SKM-1 treated with dmso at 0.1 percent for 144 hours (cell line): ENCODE measurements at regions not wholly inside any gene's neighbourhood (a gene's known extent, or its start where the extent isn't known, plus 50 kb on each side); places are given as distances from the start of the nearest gene placed in this dataset.

ENCODE experiments used
- DNase-seq: peaks from one replicate; lab custom pipeline; 2025; ENCODE audit not compliant: unreplicated experiment; lab: John Stamatoyannopoulos, UW

DNA sequence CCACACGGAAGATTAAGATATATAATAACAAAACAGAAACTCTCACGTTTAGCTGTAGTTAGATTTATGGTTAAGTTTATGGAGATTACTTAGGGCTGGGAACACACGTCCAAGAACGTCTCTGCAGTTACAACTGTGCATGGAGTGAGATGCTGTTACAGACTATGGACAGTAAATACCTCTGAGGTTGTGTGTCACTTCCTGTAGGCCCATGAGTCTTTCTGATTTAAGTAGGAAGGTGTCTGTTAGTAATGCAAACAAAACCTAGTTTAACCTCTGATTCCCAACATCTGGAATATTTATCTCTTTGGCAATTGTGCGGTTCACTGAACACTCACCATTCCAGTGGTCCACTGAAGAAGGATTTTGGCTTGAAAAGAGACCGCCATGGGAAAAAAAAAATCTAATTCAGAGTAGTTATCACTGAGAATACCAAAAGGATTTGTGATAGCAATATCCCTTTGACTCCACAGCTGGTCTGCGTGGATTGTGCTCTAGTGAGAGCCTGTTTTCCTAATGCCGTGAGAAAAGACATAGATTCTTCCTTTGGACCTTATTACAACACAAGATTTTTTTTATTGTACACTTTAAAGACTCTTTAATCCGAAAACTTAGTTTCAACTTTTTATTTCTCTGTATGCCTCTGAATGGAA, 478.2 kb upstream of the CITED2 start:
- no peak for DNase-seq

DNA sequence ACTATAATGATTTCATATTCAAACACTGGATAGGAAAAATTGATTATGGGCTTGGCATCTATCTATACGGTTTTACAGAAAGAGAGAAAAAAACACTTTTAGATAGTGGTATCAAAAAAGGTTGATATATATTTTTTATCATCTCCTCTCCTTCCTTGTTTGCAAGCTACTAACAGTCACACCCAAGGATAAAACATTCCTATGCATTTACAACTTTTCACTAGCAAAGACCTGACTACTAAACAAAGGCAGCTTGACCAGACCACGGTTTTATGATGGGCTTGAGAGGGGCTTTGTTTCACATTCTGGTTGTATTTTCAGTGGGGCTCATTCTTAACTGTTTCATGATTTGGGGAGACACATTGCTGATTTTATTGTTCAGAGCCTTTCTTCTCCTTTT, 477.6 kb upstream of the CITED2 start:
- DNase-seq, result no peak

DNA sequence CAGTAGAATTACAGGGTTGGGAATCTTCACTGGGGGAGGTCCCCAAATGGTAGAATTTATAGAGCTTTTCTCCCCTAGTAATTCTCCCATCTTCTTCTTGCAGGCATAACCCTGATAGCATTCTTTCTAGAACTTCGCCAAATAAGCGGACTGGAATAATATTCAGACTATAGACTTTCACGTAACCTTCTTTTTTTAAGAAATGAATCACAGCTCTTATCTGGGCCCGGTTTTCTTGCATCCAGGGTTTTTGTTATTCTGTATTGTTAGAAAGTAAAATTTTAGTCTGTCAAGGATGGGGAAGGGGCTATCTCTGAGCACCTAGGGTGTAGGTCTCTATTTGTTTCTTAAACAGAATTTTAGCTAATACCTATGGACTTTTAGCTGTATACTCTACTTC, 476.8 kb upstream of the CITED2 start:
- DNase-seq, result no peak

DNA sequence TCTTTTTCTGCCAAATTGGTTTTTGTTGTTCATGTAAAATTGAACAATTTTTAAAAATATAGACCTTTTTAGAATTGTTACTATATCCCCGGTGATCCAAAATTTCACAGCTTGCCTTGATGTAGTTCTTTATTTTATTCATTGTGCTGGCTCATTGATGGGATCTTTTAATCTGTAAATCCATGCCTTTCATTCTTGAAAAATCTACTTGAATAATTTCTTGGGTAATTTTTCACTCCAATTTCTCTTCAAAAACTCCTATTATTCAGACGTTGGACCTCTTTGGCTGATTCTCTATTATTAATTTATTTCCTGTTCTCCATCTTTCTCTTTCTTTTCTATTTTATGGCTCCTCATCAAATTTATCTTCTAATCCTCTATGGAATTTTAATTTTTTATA, 476.1 kb upstream of the CITED2 start:
- DNase-seq, result no peak

DNA sequence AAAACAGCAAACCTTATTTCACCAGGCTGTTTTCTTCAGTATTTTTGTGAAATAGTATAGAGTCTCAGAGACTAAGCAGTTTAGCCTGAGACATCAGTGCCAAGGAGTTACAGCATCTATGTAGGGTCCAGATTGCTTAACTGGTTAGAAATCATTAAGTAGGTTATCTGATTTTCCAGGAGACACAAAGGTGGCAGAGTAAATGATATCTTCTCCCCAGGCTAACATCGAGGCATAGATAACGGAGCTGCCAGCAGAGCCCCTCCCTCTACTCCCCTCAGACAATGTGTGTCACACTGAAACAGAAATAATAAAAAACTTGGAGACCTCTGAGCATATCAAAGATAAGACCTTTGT, 473.0 kb upstream of the CITED2 start:
- DNase-seq, result no peak

DNA sequence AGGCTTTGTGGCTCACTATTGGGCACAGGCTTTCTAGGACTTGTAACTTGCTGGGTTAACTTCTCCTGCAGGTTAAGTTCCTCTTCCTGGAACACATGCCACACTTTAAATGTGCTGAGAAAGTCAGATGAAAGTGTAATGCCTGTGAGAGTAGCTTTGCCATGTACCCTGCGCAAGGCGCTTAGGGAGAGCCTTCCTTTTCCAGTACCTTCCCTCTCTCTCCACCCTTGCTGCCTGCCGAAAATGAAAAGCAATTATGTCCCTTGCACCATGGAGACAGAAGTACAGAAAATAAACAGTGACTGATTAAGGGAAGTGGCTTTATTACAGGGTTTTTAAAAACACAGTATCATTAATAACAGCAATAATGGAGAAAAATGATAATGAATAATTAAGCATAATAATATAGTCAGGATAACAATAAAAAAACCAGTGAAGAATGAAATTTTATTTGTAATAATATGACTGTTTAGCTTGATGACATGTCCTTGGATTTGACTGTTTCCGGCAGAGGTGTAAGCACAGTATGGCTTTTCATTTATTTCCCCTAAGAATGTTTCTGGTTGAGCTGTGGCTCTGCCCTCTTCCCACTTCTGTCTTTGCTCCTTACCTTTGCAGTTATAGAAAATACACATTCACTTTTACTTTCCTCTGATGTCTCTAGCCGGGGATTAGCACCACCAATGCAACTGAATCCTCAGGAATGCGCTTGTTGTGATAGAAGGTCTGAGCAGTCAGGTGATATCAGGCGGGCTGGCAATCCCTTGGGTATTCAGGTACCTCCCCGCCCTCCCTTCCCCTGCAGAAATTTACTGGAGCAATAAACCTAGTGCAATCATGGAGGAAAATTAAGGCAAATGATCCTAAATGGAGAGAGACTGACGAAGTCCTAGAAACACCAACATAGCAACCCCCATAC, 472.3 kb upstream of the CITED2 start:
- peak; percentile 40 for DNase-seq

DNA sequence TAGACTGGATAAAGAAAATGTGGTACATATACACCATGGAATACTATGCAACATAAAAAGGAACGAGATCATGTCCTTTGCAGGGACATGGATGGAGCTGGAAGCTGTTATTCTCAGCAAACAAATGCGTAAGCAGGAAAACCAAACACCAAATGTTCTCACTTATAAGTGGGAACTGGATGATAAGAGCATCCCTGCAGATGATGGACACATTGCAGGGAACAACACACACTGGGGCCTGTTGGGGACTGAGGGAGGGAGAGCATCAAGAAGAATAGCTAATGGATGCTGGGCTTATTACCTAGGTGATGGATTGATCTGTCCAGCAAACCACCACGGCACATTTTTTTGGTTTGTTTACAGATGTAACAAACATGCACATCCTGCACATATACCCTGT, 470.5 kb upstream of the CITED2 start:
- DNase-seq, result no peak

DNA sequence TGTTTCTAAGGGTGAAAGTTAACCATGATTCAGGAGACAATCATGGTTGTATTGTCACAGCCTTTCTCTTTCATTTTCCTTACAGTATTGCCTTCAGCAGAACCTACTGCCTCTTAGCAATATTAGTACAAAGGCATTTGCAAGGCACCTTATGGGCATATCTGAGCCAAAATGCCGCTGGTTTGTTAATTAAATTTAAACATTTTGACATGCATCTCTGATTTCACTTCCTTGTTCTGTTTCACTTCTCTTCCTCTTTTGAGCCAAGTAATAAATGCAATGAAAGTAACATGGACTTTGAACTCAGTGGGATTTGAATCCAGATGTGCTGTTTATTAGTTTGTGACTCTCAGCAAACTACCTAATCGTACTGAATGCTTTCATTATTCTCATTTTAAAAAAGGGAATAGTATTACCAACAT, 467.4 kb upstream of the CITED2 start:
- DNase-seq, result peak; percentile 88

DNA sequence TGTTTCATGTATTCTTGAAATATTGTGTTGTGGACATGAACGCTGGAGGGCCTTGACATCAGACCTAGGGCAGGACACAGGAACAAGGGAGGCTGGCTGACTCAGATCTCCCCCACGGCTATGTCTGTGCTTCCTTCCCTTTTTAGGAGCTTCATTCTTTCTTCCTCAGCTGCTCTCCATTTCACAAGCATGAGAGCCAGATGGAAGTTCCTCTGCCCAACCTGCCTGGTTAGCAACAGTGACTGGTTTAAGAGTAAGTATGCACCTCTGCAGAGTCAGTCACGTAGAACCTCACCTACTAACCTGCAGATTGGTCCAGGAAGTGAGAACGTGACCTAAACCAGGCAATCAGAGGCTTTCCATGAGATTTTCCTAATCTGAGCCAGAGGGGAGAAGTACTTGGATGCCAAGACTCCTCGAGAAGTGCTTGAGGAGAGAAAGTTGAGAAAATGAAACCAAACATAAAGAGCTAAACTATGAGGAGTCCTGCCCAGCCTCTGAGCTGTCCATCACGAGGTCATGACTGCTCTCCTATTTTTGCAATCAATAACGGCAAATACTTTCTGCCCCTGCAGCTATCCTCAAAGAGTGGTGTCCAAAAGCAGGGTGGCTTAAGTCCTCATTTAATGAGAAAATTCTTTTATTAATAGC, 465.2 kb upstream of the CITED2 start:
- DNase-seq, result peak; percentile 98

DNA sequence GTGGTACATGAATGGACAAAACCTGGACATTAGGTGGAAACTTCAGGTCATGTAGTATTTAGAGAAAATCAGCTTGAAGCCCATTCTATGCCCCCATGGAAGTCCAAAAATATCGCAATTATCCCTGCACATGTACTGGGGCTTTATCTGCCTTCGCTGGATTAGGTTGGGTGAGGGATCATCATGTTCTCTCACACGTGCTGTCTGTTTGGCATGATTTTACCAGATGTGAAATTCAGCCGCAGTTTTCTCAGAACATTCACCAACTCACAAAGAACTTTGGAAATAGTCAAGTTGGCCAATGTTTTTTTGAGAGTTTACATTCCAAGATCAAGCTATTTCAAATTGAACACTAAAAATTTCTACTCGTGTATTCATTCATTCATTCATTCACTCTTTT, 459.8 kb upstream of the CITED2 start:
- no peak for DNase-seq

DNA sequence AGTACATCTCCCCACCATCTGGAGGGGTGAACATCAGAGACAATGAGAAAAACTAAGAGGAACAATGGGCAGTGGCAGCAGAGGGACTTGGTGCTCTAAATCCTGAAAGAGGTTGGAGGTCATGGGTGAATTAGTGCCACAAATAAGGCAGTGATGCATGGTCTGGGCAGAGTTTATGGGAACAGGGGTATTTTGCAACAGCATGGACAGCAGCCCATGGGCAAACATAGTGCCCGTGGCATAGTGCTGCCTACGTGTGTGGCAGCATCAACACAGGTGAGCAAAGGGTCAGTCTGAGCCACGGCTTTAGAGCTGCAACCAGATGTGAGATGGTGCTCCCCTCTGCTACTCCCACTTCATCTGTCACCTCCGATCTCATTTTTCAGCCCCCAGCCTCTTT, 459.1 kb upstream of the CITED2 start:
- DNase-seq, result no peak

DNA sequence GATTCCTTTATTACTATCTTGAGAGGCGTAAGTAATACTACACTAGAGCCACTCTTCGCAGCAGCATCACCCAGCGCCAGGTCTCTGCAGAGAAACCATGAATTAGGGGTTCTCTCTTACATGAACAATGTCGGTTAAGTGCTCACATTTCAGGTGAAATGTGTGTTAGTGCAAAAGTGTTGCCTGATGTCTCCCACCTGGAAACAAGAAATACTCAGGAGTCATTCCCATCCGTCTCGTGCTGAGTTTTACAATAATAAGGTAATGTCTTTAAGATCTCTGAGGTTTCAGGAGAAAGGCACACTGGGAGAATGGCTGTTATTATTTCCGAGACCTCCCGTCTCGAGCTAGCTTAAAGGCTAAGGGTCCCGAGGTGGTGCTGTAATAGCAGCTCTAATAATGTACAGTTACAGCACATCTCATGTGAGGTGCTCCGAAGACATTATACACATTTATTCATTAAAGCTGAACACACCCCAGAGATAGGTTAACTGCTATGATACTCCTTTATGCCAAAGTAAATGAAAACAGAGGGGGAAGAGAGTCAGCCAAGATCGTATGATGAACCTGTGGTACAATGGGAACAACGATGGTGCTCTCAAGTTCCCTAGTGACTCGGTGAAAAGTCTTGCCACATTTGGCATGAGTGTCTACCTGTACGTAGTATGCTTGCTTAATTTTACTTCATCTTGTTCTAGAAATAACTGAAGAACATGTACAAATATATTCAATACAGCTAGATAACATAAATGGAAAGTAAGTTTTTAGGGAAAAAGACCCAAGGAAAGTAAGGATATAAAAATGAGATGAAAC, 458.3 kb upstream of the CITED2 start:
- no peak for DNase-seq

DNA sequence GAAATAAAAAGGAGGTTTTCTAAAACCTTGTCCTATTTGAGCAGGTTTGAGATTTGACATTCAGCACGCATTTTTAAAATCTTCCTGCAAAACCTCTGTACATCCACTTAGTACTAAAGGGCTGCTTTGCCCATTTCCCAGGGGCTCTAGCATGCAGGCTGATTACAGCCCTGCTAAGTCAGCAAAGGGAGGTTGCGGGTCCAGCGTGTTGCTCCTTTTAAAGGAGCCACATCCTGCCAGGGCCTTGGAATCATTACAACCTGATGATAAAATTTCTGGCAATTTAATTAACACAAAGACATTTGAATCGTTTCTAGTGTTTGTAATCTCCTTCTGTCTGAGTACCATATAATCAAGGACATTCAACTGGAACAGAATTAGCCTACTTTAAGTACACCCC, 455.1 kb upstream of the CITED2 start:
- DNase-seq, result no peak

DNA sequence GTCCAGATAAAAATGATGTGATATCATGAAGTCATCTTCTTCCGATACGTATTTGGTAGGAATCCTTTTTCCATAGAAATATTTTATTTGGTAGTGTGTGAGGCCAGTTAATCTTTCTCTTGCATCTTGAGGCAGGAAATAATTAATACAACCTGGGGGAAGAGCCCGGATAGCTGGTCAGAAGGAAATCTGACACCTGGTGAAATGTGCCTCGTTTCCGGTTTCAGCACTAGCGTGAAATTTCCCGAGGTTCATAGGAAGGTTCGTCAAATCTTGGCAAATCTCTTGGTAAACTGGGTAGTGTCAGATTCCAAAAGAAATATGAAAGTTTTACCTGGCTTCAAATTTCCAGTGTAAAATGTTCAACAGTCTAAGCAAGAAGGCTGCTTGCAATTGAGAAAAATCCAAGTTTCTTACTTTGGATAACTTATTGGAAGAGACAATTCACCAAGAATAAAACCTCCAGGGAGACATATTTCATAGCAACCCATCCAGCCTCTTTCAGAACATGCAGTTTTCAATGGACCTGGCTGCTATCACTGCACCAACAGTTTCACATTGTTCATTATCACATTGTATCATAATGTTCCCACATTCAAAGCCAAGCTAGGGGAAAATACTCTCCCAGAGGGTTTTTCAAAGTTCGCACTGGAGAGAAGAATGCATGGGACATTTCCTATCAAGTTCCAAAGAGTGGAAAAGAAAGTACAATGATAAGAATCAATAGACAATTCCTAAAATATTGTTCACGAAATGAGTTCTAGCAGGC, 454.5 kb upstream of the CITED2 start:
- DNase-seq, result no peak

DNA sequence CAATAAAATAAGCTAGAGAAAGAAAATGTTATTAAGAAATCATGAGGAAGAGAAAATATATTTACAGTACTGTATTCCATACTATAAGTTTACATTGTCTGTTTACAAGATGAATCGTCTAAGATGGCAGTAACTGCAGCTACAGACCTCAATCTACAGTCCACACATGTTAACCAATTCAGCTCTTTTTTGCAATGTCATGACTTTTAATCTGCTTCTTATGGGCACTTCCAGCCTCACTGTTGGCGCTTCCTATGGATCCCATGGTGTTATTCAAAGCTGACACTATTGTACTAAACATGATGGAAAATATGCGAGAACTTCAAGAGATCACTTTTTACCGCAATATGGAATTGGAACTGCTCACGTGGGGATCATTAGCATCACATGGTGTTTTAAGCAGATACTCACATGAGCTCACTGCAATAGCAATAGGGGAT, 451.5 kb upstream of the CITED2 start:
- DNase-seq, result no peak

DNA sequence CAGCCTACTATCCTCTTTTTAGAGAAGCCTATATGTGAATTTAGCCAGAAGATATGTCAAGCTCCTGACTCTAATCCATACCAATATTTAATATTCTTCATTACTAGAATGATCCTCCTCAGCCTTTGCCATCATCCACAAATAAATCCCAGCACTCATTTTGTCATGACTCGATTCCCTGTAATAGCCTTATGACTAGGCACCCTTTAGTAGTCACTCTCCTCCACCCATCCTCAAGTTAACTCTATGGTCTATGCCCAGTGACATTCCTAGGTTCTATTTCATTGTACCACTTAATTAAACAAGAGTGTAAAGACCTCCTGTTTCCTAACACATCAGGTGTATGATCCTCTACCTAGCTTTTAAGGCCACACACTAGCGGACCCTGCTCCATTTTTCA, 450.4 kb upstream of the CITED2 start:
- no peak for DNase-seq

DNA sequence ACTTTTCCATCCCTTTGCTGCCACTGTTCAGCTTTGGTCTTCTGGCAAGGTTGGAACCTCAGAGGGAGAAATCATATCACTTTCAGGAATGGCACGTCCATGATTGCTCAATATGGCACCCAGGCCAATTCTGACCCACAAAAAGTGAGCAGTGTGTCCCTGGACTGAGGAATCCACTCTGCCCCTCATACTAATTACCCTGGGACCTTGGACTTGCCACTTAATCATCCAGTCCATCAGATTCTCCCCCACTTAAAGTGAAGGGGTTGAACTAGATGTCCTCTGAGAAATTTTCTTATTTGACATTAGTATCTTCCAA, 449.3 kb upstream of the CITED2 start:
- DNase-seq, result no peak

DNA sequence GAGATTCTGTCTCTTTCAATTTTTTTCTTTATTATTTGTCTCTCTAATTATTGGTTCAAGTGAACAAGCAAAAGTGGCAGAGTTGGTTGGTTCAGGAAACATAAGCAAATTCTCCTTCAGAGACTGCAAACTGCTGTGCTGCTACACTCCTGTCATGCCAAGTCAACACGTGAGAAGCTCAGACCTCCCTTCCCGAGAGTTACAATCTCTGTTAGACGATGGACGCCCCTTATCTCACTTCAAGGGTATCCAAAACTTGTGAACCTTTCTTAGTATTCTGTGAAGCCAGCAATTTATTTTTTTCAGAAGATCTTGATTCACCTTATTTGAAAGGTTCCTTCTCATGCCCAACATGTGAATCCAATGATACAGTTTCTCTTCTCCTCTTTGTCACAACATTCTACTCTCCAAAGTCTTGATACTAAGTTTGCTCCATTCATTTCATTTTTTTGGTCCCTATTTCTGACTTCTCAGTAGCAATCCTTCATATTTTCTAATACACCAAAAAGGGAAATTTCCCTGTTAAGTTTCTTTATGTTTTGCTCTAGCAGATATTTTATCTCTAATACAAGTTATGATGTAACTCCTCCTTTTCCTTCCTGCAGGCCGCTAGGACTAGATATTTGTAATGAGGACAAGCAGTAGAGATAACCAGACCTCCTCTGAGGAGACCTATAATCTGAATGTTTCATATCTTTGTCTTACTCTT, 448.8 kb upstream of the CITED2 start:
- DNase-seq, result no peak

DNA sequence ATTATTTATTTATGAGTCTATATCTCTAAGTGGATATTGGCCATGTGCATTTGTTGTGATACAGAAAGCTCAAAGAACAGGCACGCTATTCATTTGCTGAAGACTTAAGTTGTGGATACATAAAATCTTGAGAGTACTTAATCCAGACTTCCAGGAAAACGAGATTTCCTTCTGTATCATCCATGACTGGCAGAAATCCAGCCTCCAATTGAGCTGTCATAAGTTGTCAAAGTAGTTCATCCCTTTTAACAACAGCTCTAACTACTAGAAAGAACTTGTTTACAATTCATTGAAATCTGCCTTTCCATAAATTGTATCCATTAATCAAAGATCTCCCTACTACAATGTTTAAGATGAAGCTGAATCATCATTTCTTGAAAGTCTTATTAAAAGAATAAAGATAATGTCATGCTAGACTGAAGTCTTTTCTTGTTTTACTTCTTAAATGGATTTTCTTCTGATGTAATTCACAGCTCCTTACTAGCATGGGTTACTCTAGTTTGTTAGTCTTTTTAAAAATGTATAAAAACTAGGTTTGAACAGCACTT, 447.3 kb upstream of the CITED2 start:
- DNase-seq, result no peak

DNA sequence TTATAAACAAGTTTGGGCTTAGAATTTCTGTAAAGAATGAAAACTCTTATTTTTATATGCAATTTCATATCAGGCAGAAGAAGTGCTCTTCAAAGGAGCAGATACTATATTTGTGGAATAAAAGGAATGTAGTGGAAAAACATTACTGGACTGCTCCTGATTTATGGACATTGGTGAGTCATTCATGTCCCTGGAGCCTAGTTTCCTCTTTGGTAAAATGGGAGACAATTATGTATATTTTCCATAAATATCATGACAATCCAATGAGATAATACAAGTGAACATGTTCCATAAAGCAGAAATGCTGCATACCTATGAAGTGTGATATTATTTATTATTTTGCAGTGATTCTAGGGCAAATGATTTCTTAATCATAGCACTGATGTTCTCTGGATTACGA, 445.8 kb upstream of the CITED2 start:
- no peak for DNase-seq
